Natural killer cell (primary cell): ENCODE measurements at regions not wholly inside any gene's neighbourhood (a gene's known extent, or its start where the extent isn't known, plus 50 kb on each side); places are given as distances from the start of the nearest gene placed in this dataset.

Source experiments
- ATAC-seq, 3 donors: fragments of 150-1000 bp in 2 of 3; fragments of 200-7000 bp in 1 of 3; cut with Tn5 transposase; 1 replicate in 1 of 3; 2 replicates in 2 of 3; pipeline ENCODE4 v1.10.0; 2021; ENCODE audit warnings: mild to moderate bottlenecking in 2 of 3, moderate library complexity in 2 of 3
- DNase-seq, 2 donors: peaks; one replicate each; pipeline versions ENCODE4 v3.0.0 to v3.0.0-alpha.2; 2013 to 2021; ENCODE audit warnings: mixed read lengths in 1 of 2
- H3K27ac ChIP-seq: one replicate; pipeline ENCODE4 v1.5.1; 2013; ENCODE audit warnings: mild to moderate bottlenecking, low read length
- H3K27me3 ChIP-seq: one replicate; pipeline ENCODE4 v1.6.1; 2013; ENCODE audit warnings: low read length; ENCODE audit not compliant: control insufficient read depth, insufficient read depth
- H3K36me3 ChIP-seq: one replicate; pipeline ENCODE4 v1.6.1; 2013; ENCODE audit warnings: low read length; ENCODE audit not compliant: control insufficient read depth, insufficient read depth
- H3K4me1 ChIP-seq: one replicate; pipeline ENCODE4 v1.6.1; 2013; ENCODE audit warnings: low read length; ENCODE audit not compliant: control insufficient read depth, insufficient read depth
- H3K4me3 ChIP-seq: one replicate; pipeline ENCODE4 v1.5.1; 2013; ENCODE audit warnings: low read length
- H3K9me3 ChIP-seq: one replicate; pipeline ENCODE4 v1.6.1; 2013; ENCODE audit warnings: low read length; ENCODE audit not compliant: control insufficient read depth, insufficient read depth
- H3K27ac Mint-ChIP-seq, 2 donors: one replicate each; pipeline ENCODE4 v1.8.0; 2022; ENCODE audit warnings: mild to moderate bottlenecking in 2 of 2, mixed read lengths in 2 of 2, moderate library complexity in 1 of 2
- H3K27me3 Mint-ChIP-seq, 2 donors: one replicate each; pipeline ENCODE4 v1.8.0; 2022; ENCODE audit warnings: low read depth in 2 of 2, mixed read lengths in 2 of 2
- H3K36me3 Mint-ChIP-seq: one replicate; pipeline ENCODE4 v1.8.0; 2022; ENCODE audit warnings: mixed read lengths
- H3K4me1 Mint-ChIP-seq, 2 donors: one replicate each; pipeline ENCODE4 v1.8.0; 2022; ENCODE audit warnings: mixed read lengths in 2 of 2
- H3K4me3 Mint-ChIP-seq: one replicate; pipeline ENCODE4 v1.8.0; 2022; ENCODE audit warnings: mild to moderate bottlenecking, moderate library complexity, mixed read lengths
- H3K9me3 Mint-ChIP-seq, 2 donors: one replicate each; pipeline ENCODE4 v1.8.0; 2022; ENCODE audit warnings: mixed read lengths in 2 of 2
- WGBS: methylation state at CpG from one replicate; pipeline ENCODE4 v1.1.7; 2013; ENCODE audit warnings: missing lambda C conversion rate; ENCODE audit not compliant: insufficient coverage; 5-methylcytosine and 5-hydroxymethylcytosine counted together
- intact Hi-C: fragments of 100-400 bp; cut with micrococcal nuclease; formaldehyde crosslinking; loops from one replicate; pipeline ENCODE4 v1.14.2; 2022
- TF ChIP-seq, protein P1 (sequence below): fragments of 200-600 bp; IDR thresholded peaks from one replicate; pipeline ENCODE4 v1.8.0; 2022; ENCODE audit warnings: antibody characterized with exemption

- H3K4me1 ChIP-seq: no peaks in the 10 kb centered on the region
- H3K9me3 Mint-ChIP-seq: peaks cover 3 to 7% of the 10 kb centered on the region in 2 donors
- H3K27ac Mint-ChIP-seq: no peak overlapping the region
- H3K36me3 Mint-ChIP-seq: no peaks in the 10 kb centered on the region
- H3K4me1 Mint-ChIP-seq: peaks cover 0 to 4% of the 10 kb centered on the region in 2 donors
- no peaks in the 10 kb centered on the region for H3K9me3 ChIP-seq
- no peak overlapping the region for H3K4me3 ChIP-seq
- peak in 1 of 2 donors; percentile 25 for DNase-seq
- no peak overlapping the region for H3K4me3 Mint-ChIP-seq
- no peak overlapping the region for H3K27ac ChIP-seq
- ATAC-seq: peak; percentile 65 to 70 (median 67)
- H3K27me3 ChIP-seq: no peaks in the 10 kb centered on the region
- TF ChIP-seq, protein P1, sequence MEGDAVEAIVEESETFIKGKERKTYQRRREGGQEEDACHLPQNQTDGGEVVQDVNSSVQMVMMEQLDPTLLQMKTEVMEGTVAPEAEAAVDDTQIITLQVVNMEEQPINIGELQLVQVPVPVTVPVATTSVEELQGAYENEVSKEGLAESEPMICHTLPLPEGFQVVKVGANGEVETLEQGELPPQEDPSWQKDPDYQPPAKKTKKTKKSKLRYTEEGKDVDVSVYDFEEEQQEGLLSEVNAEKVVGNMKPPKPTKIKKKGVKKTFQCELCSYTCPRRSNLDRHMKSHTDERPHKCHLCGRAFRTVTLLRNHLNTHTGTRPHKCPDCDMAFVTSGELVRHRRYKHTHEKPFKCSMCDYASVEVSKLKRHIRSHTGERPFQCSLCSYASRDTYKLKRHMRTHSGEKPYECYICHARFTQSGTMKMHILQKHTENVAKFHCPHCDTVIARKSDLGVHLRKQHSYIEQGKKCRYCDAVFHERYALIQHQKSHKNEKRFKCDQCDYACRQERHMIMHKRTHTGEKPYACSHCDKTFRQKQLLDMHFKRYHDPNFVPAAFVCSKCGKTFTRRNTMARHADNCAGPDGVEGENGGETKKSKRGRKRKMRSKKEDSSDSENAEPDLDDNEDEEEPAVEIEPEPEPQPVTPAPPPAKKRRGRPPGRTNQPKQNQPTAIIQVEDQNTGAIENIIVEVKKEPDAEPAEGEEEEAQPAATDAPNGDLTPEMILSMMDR: no peak
- intact Hi-C loops: no loop called here
- H3K36me3 ChIP-seq: no peaks in the 10 kb centered on the region
- H3K27me3 Mint-ChIP-seq: no peaks in the 10 kb centered on the region
- WGBS: 18% methylated on average over 2 of the region's 2 CpGs
Observed at GRCh38 chr12:18165422-18165871, 75.5 kb upstream of the RERGL start.

GRCh38 chr12:18160901-18161300 is 70.9 kb upstream of the RERGL start:
- no peak overlapping the region for H3K4me3 ChIP-seq
- H3K27me3 Mint-ChIP-seq: no peaks in the 10 kb centered on the region
- TF ChIP-seq, protein P1: no peak
- H3K36me3 Mint-ChIP-seq: no peaks in the 10 kb centered on the region
- intact Hi-C loops: no loop called here
- whole genome bisulfite sequencing: 80% methylated on average over 1 of the region's 1 CpG
- peaks cover 0 to 4% of the 10 kb centered on the region in 2 donors for H3K4me1 Mint-ChIP-seq
- no peaks in the 10 kb centered on the region for H3K4me1 ChIP-seq
- no peak overlapping the region for H3K4me3 Mint-ChIP-seq
- H3K9me3 Mint-ChIP-seq: peaks cover 3 to 7% of the 10 kb centered on the region in 2 donors
- no peak overlapping the region for H3K27ac ChIP-seq
- no peaks in the 10 kb centered on the region for H3K9me3 ChIP-seq
- ATAC-seq (no peak), DNase-seq (no peak)
- H3K36me3 ChIP-seq: no peaks in the 10 kb centered on the region
- no peak overlapping the region for H3K27ac Mint-ChIP-seq
- no peaks in the 10 kb centered on the region for H3K27me3 ChIP-seq

- Mint-ChIP-seq H3K27ac (no peak overlapping the region), H3K36me3 (no peaks in the 10 kb centered on the region), H3K27me3 (no peaks in the 10 kb centered on the region), H3K9me3 (peaks cover 3 to 10% of the 10 kb centered on the region in 2 donors), H3K4me3 (no peak overlapping the region), H3K4me1 (peaks cover 0 to 1% of the 10 kb centered on the region in 2 donors)
- Histone ChIP-seq H3K36me3 (no peaks in the 10 kb centered on the region), H3K9me3 (no peaks in the 10 kb centered on the region), H3K27me3 (no peaks in the 10 kb centered on the region), H3K4me1 (no peaks in the 10 kb centered on the region), H3K27ac (no peak overlapping the region), H3K4me3 (no peak overlapping the region)
- no peak for ATAC-seq
- peak in 1 of 2 donors; percentile 60 for DNase-seq
- TF ChIP-seq, protein P1: peak; percentile 28
- intact Hi-C loops: no loop called here
- WGBS: 96% methylated on average over 5 of the region's 6 CpGs
Observed at GRCh38 chr12:18158774-18159557, 69.0 kb upstream of the RERGL start.
